Posterior cingulate gyrus (tissue), 11 donors: ENCODE measurements at regions not wholly inside any gene's neighbourhood (a gene's known extent, or its start where the extent isn't known, plus 50 kb on each side); places are given as distances from the start of the nearest gene placed in this dataset.
"Not testable (repeated sequence)": the region's sequence is repeated elsewhere in the genome, so short reads cannot be mapped to it uniquely, and the experiment has no call there.

Experiments used
- DNase-seq, 10 donors: peaks; one replicate each; pipeline versions ENCODE4 v3.0.0 to v3.0.0-alpha.2; 2020 to 2021; ENCODE audit warnings: mixed read lengths in 3 of 10
- intact Hi-C: fragments of 100-400 bp; cut with DNase I; formaldehyde crosslinking; loops from one replicate; pipeline ENCODE4 v1.15.1; 2023

DNA sequence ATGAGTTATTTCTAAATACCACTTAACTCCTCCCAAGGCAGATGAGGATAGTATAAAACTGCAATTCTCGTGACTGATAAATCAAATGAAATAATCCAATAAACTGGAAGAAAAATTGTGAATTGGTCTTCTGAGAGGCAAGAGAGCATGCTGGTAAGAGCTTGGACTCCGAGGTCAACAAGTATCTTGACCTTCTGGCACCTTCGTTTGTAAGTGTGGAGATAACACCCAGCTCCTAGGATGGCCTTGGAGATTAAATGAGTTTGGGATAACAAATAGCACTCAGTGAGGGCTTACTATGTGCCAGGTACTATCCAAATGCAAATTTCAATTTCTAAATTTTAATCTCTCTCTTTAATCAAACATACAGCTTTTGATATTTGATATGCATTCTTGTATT lies 866.3 kb upstream of the WWC1 start:
- intact Hi-C loops = no loop called here
- DNase-seq = no peak

DNA sequence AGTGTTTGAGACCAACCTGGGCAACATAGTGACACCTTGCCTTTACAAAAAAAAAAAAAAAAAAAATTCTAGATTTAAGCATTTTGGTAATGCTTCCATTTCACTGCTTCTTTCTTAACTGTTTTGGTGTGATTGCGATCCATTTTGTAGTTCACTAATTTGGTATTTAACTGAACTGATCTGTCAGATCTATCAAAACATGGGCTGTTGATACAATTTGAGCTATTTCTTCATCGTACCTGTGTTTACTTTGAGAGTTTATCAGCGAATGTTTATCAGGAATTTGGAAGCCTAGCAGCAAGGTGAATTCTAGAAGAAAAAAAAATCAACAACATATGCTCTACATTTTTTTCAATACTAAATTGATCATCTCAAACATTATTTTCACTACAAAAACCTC lies 864.9 kb upstream of the WWC1 start:
- intact Hi-C loops = no loop called here
- no peak for DNase-seq

DNA sequence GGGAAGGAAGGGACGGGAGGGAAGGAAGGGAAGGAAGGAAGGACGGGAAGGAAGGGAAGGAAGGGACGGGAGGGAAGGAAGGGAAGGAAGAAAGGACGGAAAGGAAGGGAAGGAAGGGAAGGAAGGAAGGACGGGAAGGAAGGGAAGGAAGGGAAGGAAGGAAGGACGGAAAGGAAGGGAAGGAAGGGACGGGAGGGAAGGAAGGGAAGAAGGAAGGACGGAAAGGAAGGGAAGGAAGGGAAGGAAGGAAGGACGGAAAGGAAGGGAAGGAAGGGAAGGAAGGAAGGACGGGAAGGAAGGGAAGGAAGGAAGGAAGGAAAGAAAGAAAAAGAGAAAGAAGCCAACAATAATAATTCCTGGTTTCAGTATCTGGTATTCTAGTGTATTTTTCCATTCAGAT lies 863.8 kb upstream of the WWC1 start:
- intact Hi-C loops, DNase-seq: not testable (repeated sequence)

DNA sequence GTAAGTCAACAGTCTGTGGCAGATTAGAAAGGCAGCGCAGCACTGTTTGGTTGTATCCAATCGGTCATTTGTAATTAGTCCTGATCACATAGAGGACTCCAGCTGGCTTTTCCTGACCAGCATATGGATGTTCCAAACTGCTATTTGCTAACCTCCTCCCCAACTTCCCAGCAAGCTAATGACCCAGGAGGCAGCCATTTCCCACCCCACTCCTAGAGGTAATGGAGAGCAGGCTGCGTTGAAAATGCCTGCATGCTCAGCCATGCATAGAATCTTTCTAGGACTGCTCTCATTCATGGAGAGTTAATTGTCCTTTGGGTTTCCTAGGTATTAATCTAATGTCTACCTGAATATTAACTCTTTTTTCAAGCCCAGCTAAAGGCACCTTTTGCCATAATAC lies 850.6 kb upstream of the WWC1 start:
- DNase-seq = no peak
- intact Hi-C loops = no loop called here

DNA sequence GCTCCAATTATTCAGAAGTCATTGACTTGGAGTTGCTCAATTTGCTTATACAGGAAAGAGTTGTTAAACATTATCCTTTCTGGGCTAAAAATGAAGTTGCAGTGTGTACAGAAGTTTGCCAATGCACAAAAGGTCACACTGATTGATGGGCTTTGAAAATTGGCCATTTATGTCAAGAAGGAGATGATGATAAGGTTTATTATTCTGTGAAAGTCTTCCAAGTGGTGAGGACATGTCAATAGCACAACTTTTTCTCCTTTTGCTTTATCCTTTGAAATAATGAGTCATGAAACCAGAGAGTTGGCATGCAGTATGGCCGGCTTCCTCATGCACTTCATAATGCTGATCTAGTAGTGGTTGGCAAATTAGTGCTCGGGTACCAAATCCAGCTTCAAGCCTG lies 848.5 kb upstream of the WWC1 start:
- DNase-seq = no peak
- intact Hi-C loops = no loop called here

DNA sequence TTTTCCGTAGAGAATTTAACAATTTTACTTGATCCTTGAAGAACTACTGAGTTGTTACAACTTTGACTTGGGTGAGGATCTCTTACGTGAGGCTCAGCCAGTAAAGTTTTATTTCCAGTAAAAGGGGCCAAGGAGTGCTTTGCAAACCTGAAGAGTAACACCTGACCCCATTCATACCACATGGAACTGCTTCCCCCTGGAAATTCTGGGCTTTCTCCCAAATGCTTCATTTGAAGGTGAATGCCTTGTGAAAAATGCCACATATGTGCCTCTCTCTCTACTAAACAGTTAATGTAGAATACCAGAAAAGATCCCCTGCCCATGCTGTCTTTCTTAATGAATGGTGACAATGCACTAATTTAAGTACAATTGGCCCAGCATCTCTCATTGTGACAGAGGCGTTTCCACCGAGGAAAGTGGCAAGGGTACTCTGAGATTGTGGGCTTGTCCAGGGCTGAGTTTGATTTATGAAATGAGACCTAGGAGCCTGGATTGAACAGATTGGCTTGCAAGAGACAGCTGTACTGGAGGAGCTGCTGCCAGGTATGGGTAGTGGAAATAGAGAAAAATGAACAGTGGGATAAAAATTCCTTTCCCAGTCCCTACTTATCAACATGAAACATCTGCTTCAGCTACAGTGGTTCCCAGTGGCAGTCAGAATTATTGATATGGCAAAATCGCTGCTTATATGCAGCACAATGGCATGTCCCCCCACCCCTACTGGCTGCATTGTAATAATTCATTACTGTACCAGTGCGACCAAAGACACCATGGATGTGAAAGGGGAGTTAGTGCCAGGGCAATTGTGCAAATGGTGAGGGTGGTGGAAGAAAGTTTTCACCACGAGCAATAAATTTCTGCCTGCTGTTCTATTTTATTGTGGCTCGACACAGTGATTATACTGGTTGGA lies 843.7 kb upstream of the WWC1 start:
- intact Hi-C loops = no loop called here
- DNase-seq = no peak

DNA sequence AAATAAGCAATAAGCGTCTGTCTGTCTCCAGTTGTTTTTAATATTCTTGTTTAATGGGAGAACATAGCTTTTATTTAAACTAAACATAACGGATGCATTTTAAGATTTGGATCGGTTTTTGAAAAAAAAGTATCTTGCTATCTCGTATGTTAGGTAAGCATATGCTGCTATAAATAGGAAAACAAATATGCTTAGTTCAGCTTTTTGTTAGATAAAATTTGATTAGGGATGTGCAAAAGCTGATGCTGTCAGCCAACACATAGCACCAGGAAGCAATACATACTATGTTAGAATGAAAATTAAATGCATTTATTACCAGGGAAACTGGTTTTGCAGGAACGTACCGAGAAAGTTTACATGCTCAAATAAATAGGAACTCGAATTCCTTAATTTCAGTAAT lies 843.1 kb upstream of the WWC1 start:
- intact Hi-C loops = no loop called here
- no peak for DNase-seq

DNA sequence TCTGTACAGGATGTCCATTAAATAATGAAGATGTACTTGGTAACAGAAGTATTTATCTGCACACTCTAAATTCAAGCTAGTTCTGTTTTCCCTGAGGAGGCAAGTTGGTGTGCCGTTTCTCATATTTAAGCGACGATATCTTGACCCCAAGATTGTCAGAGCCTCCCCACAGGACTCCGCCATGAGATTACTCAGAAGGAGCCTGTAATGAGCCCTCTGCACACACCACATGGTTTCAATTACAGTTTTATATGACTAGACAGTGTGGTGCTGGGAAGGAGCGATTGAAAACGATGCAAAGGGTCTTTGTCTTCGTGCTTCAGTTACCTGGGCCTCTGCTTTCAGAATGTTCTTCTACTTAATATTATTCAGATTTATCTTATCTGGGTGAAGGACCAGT lies 840.4 kb upstream of the WWC1 start:
- intact Hi-C loops = no loop called here
- no peak for DNase-seq

DNA sequence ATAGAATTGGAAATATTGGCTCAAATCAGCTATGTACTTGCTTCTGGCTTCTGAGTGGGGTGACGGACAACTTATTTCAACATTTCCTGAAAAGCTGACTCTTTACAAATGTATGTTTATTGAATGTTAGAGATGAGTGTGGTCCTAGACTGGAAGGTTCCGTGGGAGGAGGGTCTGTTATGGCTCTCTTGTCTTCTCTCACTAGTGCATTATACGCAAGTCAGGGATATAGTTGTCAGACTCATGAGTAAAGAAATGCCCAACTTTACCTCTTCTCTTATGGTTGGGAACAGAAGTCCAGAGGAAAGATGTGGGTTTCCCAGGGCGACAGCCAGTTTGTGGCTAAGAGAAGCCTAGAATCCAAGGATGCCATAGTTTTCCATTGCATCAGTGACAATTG lies 839.3 kb upstream of the WWC1 start:
- DNase-seq = no peak
- intact Hi-C loops = no loop called here

DNA sequence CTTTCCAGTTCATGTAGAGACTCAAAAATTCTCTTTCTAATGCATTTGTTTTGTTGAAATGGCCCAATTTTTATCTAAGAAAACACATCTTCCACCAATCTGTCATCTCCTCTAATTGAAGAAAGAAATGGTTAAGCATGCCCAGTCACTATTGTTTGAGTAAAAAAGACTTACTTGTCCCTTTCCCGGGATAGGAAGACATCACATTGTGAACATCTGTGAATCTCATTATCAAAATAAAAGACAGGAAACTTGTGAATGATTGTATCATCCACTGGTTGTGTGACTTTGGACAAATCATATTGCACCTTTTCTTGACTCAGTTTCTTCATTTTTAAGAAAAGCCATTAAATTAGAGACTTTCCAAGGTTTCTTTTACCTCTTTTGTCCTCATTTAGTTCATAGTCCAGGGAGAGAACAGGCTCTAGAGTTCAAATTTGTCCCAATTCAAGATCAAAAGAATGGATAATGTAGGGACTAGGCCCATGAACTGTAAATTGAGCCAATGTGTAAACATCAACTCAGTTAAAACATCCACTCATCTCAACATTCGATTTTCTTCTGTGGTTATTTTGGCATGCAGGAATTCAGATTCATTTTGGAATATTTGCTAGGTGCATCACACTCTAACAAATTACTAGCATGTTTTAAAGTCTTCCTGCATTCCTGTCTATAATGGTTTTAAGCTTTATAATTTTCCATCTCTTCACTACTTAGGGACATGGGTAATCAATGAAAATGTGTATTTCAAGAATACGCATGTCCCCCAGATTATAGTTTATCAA lies 838.0 kb upstream of the WWC1 start:
- intact Hi-C loops = no loop called here
- DNase-seq = no peak

DNA sequence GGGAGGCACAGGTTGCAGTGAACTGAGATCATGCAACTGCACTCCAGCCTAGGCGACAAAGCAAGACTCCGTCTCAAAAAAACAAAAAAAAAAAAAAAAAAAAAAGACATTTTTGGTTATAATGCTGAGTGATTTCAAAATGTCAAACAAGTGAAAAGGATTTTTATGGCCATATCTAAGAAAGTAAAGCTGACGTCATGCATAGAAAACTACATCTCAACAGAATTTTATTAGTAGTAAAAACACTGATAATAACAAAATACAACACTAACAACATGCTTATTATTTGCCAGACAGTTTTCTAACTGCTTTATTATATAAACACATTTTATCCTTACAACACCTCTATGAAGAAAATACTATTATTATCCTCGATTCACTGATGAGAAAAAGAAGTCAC lies 833.0 kb upstream of the WWC1 start:
- no peak for DNase-seq
- intact Hi-C loops = no loop called here

DNA sequence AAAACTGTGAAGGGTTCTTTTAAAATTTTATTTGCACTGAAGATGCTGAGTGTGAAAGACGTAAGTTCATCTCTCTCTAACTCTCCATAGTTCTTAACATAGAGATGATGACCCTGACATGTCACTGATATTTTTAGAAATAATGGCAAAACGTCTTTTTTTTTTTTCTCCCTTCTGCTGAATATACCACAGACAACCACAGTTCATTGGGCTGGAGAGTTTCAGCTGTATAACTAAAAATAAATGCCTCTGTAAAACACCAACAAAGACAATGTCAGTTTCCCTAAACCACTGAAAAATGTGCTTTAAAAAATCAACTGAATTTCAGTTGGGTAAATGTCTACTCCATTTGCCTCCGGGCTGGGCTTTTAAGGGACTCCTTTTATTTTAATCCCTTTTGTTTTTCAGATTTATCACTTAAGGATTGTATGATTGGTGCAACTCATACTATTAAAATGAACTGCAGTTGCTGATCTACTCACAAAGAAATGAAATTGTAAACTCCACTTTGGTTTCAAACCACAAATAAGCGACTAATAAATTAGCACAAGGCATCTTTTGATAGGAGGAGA lies 830.9 kb upstream of the WWC1 start:
- intact Hi-C loops = no loop called here

DNA sequence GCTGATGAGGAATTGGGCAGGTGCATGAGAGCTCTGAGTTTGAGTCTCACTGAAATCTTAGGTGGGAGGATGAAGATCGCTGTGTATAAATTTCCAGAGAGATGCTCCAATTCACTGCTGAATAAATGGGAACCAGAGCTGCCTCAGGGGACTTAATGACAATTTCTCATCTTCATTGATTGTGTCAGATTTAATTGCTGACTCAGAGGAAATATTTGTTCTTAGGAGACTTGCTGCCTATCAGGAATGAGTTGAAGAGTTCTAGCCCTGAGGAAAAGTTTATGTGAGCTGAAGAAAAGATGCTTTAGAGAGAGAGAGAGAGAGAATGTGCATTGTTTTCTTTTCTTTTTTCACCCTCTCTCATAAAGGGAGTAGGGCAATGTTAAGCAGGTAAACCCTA lies 827.5 kb upstream of the WWC1 start:
- no peak for DNase-seq
- intact Hi-C loops = no loop called here

More for the DNA sequence above, 830.9 kb upstream of the WWC1 start:
- DNase-seq = no peak

DNA sequence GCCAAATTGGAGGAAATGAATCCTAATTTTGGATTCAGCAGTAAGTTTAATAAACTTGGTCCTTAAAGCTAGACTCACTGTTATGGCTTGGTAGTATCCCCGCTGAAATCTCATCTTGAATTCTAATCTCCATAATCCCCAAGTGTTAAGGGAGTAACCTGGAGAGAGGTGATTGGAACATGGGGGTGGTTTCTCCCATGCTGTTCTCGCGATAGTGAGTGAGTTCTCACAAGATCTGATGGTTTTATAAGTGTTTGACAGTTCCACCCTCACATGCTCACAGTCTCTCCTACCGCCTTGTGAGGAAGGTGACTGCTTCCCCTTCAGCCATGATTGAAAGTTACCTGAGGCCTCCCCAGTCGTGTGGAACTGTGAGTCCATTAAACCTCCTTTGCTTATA lies 824.5 kb upstream of the WWC1 start:
- intact Hi-C loops = no loop called here

DNA sequence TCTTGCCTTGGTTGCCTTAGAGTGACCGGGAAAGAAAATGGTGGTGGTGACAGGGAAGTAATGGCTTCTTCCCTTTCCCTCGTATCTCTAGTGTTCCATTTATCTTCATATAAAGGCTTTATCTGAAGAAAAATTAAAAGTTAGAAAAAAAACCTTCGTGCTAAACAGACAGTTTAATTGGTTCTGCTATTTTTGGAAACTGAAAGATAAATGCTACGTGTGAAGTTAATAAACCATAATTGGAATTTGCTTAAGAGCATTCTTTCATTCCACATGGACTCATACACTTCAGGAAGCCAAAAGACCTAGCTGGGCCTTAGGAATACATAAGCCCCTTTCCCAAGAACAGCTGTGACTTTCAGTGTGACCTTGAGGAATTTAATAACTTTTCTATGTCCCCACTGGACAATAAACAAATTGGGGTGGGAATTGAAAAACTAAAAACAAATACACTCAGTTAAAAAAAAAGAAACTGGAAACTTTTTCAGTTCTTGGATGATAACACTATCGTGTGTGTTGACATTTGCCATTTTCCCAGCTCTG lies 818.8 kb upstream of the WWC1 start:
- intact Hi-C loops = no loop called here
- no peak for DNase-seq

More for the DNA sequence above, 824.5 kb upstream of the WWC1 start:
- no peak for DNase-seq

DNA sequence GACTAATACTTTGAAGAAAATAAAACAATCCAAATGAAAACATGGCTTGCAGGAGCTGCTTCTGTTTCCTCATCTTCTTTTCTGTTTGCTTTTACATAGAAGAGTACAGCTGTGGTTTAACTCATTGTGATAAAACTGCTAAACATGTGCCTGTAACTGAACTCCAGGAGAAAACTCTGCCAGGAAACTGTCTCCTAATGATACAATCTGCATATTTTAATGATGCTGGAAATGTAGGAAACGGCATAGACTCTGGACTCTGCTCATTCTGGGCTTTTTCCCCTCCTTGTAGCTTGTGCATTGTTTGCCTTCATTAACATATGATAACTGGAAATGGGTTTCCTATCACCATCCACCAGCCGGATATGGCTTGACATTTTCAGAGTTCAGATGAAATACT lies 813.3 kb upstream of the WWC1 start:
- DNase-seq = no peak
- intact Hi-C loops = no loop called here

DNA sequence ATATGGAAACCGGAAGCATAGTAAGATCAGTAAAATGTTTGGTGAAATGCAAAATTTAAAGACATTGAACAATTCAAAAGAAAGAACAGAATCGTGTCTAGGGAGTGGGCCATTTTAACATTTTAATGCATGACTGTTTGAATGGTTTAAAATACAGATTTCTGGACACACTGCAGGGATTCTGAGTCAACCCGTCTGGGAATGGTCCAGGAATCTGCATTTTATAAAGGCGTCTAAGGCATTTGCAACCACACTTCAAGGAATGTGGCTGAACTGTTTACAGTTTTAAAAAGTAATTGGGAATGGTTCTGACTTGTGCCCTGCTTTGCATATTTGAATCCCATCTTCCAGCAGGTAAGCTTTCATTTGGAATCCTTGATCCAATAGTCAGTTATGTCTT lies 811.7 kb upstream of the WWC1 start:
- intact Hi-C loops = no loop called here
- no peak for DNase-seq

DNA sequence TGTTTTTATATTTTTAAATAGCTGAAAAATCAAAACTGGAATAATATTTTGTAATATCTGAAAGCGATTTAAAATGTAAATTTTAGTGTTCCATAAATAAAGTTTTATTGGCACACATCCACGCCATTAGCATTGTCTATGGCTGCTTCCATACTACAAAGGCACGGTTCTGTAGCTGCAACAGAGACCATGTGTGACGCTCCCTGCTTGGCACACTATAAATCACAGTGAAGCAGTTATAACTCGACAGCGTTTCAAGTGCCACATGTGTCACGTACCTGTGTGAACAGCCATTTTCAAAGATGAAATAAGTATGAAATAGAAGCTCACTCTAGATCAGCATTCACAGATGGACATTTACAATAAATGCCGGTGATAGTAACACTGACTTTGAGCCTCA lies 810.1 kb upstream of the WWC1 start:
- intact Hi-C loops = no loop called here
- DNase-seq = no peak

DNA sequence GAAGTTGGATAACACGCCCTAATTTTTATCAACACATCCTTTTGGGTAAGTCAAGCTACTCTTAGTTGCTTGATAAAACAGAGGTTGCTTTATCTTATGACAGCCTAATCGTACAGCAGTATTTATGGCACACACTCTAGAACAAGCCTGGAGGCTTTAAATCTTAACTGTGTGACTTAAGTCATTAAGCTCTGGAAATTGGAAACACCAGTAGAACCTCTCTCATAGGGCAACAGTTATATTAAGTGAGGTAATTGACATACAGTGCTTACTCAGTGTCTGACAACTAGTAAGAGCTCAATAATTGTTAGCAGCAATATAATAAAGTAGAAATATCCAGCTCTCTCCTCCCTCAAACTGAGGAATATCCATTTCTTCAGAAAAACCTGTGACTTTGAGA lies 808.9 kb upstream of the WWC1 start:
- DNase-seq = no peak
- intact Hi-C loops = no loop called here

DNA sequence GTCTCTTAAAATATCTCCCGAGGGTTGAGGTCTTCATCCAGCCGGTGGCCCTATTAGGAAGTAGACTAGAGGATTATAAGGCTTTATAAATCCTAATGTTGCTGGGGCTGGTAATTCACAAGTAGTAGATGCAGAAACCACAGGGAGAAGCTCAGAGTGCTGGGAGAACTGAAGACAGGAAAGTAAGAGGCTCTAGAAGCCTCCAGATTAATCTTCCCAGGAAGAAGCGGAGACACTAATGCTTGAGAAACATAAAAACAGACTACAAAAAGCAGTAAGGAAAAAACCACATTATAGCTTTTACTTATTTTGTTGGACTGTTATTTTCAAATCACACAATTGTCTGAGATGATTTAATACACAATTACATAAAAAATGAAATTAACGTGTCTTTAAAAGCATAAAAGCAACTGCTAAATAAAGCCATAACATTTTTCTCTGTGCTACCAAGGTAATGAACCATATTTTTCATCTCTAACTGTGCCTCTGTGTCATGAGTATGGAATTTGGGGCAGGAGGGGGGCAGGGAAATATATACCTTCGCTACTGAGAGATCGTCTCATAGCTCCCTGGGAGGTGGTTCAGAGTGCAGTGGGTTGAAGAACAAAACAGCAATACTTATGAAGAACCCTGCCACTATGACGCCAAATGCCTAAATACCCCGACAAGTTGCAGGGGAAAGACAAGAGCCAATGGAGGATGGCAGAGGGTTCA lies 806.2 kb upstream of the WWC1 start:
- DNase-seq = no peak

DNA sequence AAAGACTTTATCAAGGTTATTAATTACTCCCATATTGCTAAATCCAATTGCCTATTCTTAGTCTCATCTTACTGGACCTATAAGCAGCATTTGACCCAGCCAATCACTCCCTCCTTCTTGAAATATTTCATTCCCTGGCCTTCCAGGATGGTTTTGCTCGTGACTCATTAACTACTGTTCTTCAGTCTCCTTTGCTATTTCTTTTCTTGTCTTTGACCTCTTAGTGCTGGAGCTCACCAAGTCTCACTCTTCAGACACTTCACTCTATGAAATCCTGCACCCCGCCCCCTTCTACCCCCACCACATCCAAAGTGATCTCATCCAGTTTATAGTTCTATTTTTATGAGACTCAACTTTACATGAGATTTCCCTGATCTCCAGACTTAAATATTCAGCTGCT lies 803.1 kb upstream of the WWC1 start:
- intact Hi-C loops = no loop called here
- no peak for DNase-seq

More for the DNA sequence above, 806.2 kb upstream of the WWC1 start:
- intact Hi-C loops = no loop called here
